SKM-1 treated with dmso at 0.1 percent for 144 hours (cell line): ENCODE measurements at regions not wholly inside any gene's neighbourhood (a gene's known extent, or its start where the extent isn't known, plus 50 kb on each side); places are given as distances from the start of the nearest gene placed in this dataset.

Experiments used
- DNase-seq: peaks from one replicate; lab custom pipeline; 2025; ENCODE audit not compliant: unreplicated experiment; lab: John Stamatoyannopoulos, UW

DNA sequence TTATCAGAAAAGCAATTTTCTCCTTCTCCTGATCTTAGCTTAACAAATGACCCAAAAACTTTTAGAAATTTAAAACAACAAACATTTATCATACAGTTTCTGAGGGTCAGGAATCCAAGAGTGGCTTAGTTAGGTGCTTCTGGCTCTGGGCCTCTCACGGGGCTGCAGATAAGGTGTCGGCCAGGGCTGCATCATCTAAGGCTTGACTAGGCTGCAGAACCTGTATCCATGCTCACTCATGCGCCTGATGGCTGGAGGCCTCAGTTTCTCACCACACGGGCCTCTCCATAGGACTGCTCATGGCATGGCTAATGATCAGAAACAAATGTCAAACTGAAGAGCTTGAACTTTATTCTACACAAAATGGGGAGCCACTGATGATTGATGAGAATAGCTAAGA lies 210.0 kb downstream of the SEC61B start:
- no peak for DNase-seq

- no peak for DNase-seq
Observed at GRCh38 chr9:99433095-99433494, 211.0 kb downstream of the SEC61B start.

DNA sequence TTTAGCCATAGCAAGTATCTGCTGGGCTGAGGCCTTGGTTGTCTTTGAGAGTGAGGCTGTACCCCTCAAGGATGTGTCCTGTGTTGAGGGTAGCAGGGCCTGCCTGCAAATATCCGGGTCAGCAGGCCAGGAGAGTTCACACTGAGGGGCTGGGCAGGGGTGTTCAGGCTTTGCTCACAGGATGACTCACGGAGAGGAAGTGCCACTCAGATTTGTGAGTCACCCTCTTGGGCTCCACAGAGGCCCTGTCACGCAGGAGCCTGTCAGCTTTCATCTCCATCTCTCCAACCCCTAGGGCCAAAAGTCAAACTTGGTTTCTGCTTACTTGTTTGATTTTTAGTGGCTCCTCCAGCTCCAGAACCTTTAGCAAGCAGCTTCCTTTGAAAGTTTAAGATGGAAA lies 211.5 kb downstream of the SEC61B start:
- DNase-seq = peak; percentile 17

- DNase-seq = no peak
Observed at GRCh38 chr9:99436616-99437015, 214.5 kb downstream of the SEC61B start.

DNA sequence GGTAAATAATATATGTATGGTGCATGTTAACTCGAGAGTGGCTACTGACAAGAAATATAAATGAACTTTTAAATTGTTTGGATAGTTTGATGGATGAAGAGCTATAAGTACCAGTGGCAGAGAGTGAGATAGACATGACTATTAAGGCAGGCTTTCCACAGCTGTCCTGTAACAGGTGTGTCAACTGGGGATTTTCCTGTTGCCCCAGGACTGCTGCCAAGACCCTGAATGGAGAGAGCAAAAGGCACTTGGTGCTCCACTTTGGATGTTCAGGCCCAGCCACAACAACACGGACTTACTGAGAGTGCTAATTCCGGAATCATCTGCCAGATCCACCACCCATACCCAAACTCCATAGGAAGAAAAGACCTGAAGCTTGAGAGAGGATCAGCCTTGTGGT lies 215.1 kb downstream of the SEC61B start:
- DNase-seq = no peak

DNA sequence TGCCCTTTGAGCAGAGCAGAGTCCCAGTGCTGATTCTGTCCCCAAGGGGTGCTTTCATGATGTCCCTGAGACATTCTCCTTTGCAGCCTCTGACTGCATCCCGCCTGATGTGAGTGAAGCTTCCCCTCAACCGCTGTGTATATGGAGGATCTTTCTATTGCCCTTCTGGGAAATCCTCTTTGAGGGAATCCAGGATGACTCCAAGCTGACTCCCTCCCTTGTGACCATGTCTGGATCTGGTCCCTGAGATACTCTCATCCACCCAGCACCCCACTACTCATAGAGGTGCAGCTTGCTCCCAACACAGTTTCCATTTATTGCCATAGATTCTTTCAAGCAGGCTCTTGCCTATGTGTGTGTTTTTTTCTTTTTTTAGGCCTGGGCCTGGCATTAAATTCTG lies 216.5 kb downstream of the SEC61B start:
- DNase-seq = no peak

DNA sequence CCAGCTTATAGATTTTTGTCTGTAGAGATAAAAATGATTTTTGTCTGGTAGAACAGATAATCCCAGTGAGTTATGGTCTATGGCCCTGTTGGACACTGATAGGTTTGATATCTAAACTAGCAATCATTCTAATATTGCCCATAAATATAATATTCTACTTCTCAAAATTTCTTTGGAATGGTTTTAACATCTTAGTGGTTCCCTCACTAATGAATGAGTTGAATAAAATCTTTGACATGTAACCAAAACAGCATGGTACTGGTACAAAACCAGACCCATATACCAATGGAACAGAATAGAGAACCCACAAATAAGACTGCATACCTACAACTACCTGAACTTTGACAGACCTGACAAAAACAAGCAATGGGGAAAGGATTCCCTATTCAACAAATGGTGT lies 219.7 kb downstream of the SEC61B start:
- no peak for DNase-seq

DNA sequence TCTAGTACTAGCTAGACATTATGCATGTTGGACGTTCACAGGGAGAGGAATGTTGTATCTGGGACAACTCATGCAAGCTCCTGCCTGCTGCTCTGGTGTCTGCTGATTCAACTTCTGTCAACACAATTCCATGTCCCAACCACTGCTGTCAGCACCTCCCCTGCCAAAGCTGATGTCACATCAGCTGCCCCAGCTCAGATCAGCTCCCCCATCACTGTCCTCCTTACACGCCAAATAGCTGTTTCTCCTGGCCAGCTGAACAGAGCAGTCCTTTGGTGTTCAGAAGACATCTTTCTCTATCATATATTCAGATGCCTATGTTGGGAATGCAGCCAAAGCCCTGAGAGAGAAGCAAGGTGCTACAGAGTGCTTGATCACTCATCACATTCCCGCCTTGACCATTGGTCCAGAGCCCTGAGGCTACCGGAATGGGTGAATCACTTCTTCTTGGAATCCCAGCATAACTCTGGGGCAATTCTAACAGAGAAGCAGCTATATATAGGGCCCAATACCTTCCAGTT lies 223.3 kb downstream of the SEC61B start:
- DNase-seq = no peak

DNA sequence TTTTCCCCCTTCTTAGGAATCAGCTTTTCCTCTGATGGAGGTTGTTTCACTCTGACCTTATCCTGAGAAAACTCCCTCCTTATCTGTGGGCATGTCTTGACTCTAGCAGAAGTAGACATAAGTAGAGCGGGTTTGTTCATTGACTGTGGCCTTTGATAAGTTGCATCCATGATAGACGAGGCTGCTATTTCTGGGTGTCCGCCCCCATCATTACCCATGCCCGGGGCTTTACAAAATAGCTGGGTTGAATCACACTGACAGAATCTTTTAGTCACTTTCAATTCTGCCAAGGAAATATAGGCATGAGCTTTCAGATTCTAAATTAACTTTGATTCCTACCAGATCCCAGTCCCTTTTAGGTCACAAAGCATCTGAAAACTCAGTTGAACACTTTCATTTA lies 223.8 kb downstream of the SEC61B start:
- DNase-seq = no peak

- DNase-seq = no peak
Observed at GRCh38 chr9:99447951-99448350, 225.9 kb downstream of the SEC61B start.

DNA sequence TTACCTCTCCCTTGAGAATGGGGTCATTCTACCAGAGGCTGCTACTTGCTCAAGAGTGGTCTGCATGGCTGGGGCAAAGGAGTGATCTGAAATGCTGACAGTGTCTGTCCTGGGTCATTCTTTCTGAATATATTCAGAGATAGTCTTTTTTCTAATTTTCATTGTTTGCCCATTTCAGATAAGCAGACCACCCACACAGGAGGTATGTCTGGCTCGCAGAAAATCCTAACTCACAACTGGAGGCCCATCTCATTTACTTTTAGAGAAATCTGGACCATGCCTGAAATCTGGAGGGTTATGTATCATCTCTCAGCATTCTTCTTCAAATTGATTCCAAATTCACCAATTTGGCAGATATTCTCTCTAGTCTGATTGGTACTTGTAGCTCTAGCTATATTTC lies 227.6 kb downstream of the SEC61B start:
- DNase-seq = no peak

DNA sequence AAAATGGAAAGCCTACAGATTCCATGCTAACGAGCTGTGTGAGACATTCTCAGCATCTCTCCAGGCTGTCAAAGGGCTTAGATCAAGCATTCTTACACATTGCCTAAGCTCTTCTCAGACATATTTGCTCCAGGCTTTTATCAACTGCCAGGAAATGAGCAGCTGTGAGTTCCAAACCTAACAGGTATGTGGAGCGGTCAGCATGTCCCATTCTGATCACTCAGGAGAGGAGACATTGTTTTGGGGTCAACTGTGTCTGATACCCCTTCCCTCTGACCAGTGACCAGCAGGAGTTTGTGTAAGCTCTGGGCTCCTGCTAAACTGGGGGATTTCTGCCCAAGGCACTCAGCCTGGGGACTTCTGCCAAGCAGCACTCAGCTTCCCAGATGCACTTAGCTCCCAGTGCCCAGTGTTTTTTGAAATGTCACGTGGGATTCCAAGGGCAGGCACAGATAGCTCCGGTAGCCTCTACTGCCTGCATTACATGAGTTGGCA lies 229.1 kb downstream of the SEC61B start:
- no peak for DNase-seq

- no peak for DNase-seq
Observed at GRCh38 chr9:99457406-99457805, 235.3 kb downstream of the SEC61B start.

- DNase-seq = no peak
Observed at GRCh38 chr9:99457981-99458380, 235.9 kb downstream of the SEC61B start.

GRCh38 chr9:99459919-99460318 lies 237.8 kb downstream of the SEC61B start:
- no peak for DNase-seq

DNA sequence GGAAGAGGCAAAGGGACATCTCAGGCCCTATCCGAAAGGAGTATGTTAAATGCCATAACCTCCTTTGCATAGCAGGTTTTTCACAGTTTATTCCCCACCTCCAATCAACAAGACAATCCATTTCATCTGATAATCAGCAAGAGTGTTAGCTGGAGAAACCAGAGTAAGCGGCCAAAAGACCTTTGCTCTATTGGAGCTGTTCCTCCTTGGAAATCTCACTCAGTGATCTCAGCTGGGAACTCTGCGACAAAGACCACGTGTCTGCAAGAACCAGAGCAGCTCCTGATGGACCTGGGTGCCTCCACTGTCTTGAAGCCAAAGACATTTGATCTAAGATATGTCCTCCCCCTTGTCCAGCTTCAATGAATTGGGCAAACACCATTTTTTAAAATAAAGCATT lies 241.0 kb downstream of the SEC61B start:
- DNase-seq = no peak

DNA sequence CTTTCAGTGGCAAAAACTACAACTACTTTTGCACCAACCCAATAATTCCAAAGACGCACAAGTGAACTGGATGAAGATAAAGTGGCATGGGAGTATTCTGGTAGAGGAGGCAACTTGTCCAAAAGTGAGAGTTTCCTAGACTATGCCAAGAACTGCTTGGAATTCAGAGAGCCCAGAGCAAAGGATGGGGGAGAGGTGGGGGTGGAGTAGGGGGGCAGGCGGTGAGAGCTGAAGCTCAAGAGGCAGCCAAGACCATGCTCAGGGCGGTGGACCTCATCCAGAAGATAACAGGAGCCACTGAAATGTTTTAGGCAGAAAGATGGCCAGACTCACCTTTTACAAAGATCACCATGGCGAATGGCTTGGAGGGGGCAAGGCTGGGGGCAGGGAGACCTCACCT lies 242.5 kb downstream of the SEC61B start:
- no peak for DNase-seq

- DNase-seq = no peak
Observed at GRCh38 chr9:99465231-99465907, 243.3 kb downstream of the SEC61B start.

GRCh38 chr9:99466104-99466503 lies 244.0 kb downstream of the SEC61B start:
- no peak for DNase-seq

GRCh38 chr9:99466781-99467180 lies 244.7 kb downstream of the SEC61B start:
- DNase-seq = no peak

GRCh38 chr9:99471033-99471432 lies 249.0 kb downstream of the SEC61B start:
- no peak for DNase-seq

GRCh38 chr9:99472240-99472915 lies 250.3 kb downstream of the SEC61B start:
- no peak for DNase-seq

- DNase-seq = no peak
Observed at GRCh38 chr9:99472916-99473245, 250.8 kb downstream of the SEC61B start.
